GM18517 (cell line): ENCODE measurements at regions not wholly inside any gene's neighbourhood (a gene's known extent, or its start where the extent isn't known, plus 50 kb on each side); places are given as distances from the start of the nearest gene placed in this dataset.

Experiments
- ATAC-seq: cut with Tn5 transposase; IDR thresholded peaks from one replicate; pipeline ENCODE4 v1.9.1; 2021; ENCODE audit warnings: mild to moderate bottlenecking, moderate library complexity; ENCODE audit not compliant: unreplicated experiment

DNA sequence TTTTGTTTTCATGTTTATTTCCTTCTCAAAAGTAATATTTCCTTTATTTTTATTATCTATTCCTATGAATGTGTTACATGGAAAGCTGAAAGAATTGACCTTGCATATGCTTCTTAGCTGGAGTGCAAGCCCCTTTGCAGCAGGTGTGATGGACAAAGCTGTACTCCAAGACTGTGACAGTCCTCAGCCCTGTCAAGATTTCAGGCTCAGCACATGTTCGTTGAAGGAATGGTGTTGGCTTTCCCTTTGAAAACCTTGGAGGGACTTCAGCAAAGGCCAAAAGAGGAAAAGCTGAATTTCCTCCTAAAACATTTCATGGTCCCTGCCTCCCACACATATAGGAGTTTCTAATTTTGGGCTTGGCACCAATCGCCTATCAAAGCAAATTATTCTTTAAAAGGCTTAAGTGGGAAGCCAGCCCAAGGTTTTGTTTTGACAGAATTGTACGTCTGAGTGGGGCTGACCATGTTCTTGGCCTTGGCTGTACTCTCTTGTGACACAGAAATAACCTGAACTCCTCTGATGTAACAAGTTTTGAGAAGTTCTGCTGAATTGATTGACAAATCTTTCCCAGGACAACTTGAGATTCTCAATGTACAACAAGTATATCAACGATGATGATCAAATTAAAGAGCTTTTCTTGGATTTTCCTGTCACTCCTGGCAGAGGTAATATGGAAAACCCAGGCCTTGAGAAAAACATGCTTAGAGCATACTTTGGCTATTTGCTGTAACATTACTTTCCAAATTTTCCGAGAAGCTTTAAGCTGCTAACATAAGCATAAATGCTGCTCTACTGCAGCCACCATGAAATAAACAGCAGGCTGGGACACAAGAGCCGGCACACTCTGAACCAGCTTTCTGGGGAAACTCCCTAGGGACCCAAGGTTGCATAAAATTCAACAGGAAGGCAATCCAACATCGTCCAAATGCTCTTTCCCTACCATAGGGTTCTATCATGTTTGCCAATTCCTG, 135.7 kb upstream of the ZNF648 start:
- ATAC-seq = no peak

- no peak for ATAC-seq
These were observed 134.2 kb upstream of the ZNF648 start for GRCh38 chr1:182195733-182196132.

DNA sequence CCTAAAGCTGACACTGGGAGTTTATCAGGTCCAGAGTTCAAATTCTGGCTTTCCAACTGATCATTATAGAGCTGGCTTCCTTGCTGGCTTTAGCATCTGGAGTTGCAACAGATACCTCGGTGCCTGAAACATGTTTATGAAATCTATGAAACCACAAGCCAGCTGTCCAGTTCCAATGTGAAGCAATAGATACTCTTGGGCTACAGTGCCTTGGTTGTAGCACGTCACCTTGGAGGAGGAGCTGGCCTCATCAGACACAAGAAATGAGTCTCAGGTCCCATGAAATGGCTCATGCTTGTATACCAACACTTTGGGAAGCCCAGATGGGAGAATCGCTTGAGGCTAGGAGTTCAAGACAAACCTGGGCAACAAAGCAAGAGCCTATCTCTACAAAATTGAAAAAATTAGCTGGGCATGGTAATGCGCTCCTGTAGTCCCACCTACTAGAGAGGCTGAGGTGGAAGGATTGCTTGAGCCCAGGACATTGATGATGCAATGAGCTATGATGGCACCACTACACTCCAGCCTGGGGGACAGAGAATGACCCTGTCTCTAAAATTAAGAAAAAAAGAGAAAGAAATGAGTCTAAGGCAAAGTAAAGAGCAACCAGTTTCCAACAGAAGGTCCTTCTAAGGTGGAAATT, 132.5 kb upstream of the ZNF648 start:
- ATAC-seq = no peak

DNA sequence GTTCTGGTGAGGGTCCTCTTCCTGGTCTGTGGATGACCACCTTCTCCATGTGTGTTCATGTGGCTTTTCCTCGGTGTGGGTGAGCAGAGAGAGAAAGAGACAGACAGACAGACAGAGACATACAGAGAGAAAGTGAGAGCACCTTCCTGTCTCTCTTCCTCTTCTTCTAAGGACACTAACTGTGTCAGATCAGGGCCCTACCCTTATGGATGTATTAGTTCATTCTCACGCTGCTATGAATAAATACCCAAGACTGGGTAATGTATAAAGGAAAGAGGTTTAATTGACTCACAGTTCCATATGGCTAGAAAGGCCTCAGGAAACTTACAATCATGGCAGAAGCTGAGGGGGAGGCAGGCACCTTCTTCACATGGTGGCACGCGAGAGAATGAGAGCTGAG, 131.5 kb upstream of the ZNF648 start:
- ATAC-seq = no peak

DNA sequence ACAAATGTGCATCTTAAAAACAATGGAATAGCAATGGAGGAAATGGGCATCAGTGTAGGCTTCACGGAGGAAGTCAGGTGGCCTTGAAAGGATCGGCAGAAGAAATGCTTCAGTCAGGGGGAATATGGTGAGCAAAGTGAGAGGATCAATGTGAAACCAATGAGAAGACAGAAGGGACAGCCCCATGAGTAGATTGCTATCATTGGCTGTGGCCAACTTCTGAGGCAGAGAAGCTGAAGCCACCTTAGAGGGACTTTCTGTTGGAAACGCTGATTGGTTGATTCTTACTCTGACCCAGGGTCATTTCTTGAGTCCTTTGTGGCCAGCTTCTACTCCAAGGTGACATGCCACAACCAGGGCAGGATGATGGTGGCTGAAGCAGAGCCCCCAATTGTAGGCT, 130.7 kb upstream of the ZNF648 start:
- ATAC-seq = no peak

DNA sequence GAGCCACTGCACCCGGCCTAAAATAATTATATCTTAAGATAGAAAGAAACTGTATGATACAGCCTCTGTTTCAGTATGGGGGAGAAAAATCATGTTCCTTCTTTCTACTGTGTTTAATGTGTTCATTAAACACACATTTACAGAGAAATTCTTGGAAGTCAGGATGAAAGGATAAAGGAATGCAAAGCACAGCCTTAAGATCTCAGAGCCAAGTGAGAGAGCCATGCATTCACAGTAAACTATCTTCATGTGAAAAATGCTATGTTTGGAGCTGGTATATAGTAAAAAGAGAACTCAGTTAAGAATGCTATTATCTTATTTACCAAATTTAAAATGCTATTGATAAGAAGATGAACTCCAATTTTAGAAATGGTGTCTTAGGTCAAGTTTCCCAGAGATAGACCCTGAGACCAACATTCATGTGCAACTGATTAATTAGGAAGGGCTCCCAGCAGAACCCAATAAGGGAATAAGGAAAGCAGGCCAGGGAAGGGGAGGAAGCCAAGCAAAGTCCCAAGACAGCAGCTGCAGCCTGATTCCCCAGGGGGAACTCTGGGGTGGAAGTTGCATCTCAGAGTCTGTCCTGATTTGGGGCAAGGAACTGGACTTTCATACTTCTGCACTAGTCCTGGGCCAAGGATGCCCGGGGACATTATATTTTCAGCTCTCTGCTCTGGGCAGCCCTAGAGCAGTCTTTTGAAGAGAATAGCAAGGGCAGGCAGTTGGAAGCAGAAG, 130.0 kb upstream of the ZNF648 start:
- ATAC-seq = no peak

- ATAC-seq = no peak
These were observed 128.1 kb upstream of the ZNF648 start for GRCh38 chr1:182189535-182190066.

GRCh38 chr1:182186757-182187146, 125.2 kb upstream of the ZNF648 start:
- ATAC-seq = no peak

GRCh38 chr1:182185842-182186756, 124.6 kb upstream of the ZNF648 start:
- no peak for ATAC-seq

DNA sequence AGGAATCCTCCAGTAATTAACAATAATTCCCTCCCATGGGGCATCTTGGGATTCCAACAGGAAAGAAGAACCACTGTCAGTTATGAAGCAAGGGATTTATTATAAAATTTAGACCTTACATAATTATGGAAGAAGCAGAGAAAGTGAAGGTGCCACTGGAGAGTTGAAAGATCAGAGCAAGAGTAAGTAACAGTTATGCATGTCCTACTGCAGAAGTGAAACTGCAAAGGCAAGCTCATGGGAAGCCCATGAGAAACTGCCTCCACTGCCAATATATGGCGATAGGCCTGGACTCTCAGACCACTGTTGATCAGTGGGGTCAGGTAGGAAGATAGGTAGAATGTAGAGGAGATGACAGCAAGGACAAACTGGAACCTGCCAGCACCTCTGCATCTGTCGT, 123.6 kb upstream of the ZNF648 start:
- ATAC-seq = no peak

DNA sequence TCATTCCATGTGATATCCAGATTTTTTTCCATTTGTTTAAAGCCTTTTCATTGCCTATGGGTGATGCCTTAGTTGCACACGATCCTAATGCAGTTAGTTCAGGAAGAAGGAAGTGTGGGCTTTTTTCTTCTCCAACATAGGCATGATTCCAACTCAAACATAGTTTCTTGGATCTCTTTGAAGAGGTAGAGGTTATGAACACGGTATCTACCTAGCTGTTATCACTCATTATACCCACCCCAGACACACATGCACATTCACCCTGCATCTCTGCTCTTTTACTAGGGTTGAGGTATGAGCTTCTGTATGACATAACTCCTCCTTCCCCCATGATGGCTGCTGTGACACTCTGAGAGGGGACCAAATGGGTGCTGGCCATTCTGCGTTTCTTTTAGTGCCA, 122.1 kb upstream of the ZNF648 start:
- ATAC-seq = no peak

DNA sequence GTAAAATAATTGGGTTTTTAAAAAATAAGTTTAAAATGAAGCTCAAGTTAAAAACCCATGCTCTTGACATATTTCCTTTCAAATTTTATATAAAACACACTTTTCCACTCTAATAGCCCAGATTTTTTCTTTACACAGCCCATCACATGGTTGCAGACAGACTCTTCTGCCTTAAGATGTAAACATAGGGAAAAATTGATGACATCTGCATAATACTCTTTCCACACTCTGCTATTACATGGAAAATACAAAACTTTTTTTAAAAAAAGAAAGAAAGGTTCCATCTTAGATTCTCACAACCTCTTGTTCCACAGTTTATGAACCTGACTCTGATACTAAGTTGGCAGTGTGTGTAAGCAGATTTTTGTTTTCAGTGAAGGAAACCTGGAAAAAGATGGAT, 120.8 kb upstream of the ZNF648 start:
- ATAC-seq = no peak

- no peak for ATAC-seq
These were observed 119.7 kb upstream of the ZNF648 start for GRCh38 chr1:182181167-182181572.

DNA sequence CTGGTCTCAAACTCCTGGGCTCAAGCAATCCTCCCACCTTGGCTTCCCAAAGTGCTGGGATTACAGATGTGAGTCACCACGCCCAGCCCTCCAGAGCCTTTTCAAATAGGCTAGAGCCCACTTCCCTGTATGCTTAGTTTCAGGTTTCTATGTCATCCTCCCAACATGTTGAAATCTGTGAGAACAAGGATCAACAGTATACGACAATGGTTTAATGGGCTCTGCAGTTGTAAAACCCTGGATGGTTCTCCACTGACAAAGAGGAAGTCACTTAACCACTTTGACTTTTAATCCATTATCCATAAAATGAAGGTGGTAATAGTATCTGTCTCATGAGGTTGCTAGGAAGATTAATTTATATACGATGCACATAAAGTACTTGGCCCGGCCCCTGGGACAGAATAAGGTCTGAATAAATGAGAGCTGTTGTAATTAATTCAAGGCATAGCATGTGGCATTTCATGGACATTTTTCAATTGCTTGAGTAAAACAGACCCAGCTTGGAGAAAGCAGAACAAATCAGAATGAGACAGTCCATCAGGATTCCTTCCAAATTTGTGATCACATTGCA, 113.9 kb upstream of the ZNF648 start:
- ATAC-seq = no peak

GRCh38 chr1:182174513-182174855, 113.0 kb upstream of the ZNF648 start:
- no peak for ATAC-seq

DNA sequence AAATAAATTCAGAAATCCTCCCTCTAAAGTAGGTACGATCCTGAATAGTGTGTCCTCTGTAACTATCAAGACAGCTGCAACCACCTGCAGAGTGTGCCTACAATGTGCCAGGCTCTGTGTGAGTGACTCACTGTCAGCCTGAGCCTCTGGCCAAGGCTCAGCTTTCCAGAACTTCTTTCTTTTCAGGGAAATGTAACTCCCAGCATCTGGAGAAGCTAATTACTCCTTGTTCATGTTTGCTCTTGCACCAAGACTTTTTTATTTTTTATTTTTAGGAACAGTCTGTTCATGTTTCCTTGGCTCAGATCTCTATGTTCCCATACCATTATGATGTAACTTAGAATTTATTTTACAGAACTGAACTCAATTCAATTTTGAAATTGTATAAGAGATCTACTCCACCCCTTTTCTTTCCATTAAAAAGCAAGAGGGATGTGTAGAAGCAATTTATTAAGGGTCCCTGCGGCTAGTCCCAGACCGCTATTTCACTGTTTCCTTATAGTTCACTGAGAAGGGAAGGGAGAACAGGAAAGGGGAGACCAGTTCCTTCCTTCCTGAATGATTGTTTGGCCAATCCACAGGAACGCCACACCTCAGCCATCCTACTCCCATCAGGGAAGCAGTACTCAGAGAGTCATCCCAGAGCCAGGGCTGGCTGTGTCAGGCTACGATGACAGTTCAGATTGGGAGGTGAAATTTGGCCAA, 112.4 kb upstream of the ZNF648 start:
- no peak for ATAC-seq

- ATAC-seq = no peak
These were observed 111.2 kb upstream of the ZNF648 start for GRCh38 chr1:182172699-182173098.

DNA sequence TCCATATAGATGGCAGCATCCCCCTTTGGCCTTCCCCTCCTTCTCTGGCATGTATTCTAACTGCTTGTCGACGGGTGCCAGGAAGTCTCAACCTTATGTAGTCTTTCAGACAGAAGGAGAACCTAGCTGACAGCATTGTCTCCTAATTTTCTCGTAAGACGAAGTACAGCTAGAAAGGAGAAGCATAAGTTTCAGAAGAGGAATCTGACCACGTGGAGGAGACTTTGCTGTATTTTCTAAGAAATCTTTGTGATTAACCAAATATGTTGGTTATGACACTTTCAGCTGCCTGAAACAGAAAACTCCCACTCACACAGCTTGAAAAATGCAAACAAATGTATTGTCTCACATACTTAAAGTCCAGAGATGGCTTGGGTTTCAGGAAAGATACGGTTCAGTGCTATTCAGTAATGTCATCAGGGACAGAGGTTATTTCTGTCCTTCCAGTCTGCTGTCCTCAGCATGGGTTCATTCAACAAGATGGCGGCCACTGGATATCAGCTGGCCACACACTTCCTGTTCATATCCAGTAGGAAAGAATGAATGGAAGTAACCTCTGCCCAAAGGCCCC, 109.5 kb upstream of the ZNF648 start:
- ATAC-seq = no peak

GRCh38 chr1:182169203-182169602, 107.7 kb upstream of the ZNF648 start:
- ATAC-seq = no peak
